ENCODE measurements at regions not wholly inside any gene's neighbourhood (a gene's known extent, or its start where the extent isn't known, plus 50 kb on each side); places are given as distances from the start of the nearest gene placed in this dataset.

- TF ChIP-seq, protein P1, sequence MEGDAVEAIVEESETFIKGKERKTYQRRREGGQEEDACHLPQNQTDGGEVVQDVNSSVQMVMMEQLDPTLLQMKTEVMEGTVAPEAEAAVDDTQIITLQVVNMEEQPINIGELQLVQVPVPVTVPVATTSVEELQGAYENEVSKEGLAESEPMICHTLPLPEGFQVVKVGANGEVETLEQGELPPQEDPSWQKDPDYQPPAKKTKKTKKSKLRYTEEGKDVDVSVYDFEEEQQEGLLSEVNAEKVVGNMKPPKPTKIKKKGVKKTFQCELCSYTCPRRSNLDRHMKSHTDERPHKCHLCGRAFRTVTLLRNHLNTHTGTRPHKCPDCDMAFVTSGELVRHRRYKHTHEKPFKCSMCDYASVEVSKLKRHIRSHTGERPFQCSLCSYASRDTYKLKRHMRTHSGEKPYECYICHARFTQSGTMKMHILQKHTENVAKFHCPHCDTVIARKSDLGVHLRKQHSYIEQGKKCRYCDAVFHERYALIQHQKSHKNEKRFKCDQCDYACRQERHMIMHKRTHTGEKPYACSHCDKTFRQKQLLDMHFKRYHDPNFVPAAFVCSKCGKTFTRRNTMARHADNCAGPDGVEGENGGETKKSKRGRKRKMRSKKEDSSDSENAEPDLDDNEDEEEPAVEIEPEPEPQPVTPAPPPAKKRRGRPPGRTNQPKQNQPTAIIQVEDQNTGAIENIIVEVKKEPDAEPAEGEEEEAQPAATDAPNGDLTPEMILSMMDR (IDR thresholded peaks at IDR 0.05) = no peak
- TF ChIP-seq POLR2A (IDR thresholded peaks at IDR 0.05) (no peak), POLR2AphosphoS5 (IDR thresholded peaks at IDR 0.05; ENCODE audit: insufficient read depth in 1 of 2, low read depth in 1 of 2) (no peak)
Observed at GRCh38 chr3:72369681-72370080, 478.6 kb downstream of the SHQ1 start.

Data from vagina (tissue), 2 donors.